GM18951 (cell line): ENCODE measurements at regions not wholly inside any gene's neighbourhood (a gene's known extent, or its start where the extent isn't known, plus 50 kb on each side); places are given as distances from the start of the nearest gene placed in this dataset.

Experiments used
- POLR2A ChIP-seq: IDR thresholded peaks from 4 replicates; pipeline ENCODE4 v1.6.1; 2011; ENCODE audit warnings: mild to moderate bottlenecking; ENCODE audit not compliant: insufficient read length, insufficient read depth; ENCODE audit errors: extremely low read depth
- in situ Hi-C: fragments of 300-500 bp; cut with MboI; formaldehyde crosslinking; loops from one replicate; pipeline ENCODE4 v1.12.0; 2022; ENCODE audit warnings: low sequenced_read_pairs, mixed read lengths, inconsistent platforms; ENCODE audit not compliant: unreplicated experiment

GRCh38 chr16:11410376-11411058 lies 65.3 kb downstream of the RMI2 start:
- no peak for TF ChIP-seq POLR2A
- in situ Hi-C loops: loop anchor here (10.0 to 25.0 kb wide), 2 partner anchors 114 to 402 kb away; a partner anchor contains a TSS

GRCh38 chr16:11411059-11411550 lies 65.8 kb downstream of the RMI2 start:
- TF ChIP-seq POLR2A: no peak
- in situ Hi-C loops: loop anchor here (10.0 to 25.0 kb wide), 2 partner anchors 114 to 401 kb away; a partner anchor contains a TSS

- no peak for TF ChIP-seq POLR2A
- in situ Hi-C loops: loop anchor here (10.0 to 25.0 kb wide), 2 partner anchors 112 to 400 kb away; a partner anchor contains a TSS
These were observed 67.1 kb downstream of the RMI2 start for GRCh38 chr16:11412175-11412904.

DNA sequence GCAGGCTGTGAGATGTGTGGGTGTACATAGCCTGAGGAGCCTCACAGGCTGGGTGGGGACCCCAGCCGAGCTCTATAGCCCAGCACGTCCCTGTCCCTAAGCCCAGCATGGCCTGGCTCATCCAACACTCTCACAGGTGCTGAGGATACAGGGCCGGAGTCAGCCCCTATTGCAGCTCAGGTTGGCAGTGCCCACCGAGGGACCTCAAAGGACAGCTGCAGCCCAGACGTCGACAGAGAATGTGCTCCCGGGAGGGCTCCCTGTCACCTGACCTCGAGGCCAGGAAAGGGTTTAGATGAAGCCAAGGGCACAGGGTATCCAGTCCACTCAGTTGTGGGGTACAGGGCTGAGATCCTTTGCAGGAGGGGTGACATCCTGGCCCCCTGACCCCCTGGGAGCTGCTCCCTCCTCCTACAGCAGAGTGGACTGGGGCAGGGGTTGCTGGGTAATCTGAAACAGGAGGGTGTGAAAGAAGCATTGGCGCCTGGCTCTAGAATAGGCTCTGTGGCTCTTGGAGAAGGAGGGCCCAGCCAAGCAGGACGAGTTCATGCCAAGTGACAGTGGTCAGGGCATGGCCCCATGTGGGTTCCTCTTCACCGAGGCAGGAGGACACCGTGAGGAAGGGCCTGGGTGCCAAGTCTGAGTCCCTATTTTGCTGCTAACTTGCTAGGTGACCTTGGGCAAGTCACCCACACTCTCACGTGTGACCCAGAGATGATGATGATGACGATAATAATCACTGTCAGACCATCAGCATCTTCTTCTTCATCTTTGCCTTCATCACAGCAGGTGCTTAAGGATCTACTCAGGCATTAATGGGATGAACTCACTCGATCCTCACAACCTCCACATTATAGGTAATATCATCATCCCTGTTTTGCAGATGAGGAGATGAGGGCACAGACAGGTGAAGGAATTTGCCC lies 68.0 kb downstream of the RMI2 start:
- in situ Hi-C loops: loop anchor here (10.0 to 25.0 kb wide), 2 partner anchors 112 to 399 kb away; a partner anchor contains a TSS
- no peak for TF ChIP-seq POLR2A

DNA sequence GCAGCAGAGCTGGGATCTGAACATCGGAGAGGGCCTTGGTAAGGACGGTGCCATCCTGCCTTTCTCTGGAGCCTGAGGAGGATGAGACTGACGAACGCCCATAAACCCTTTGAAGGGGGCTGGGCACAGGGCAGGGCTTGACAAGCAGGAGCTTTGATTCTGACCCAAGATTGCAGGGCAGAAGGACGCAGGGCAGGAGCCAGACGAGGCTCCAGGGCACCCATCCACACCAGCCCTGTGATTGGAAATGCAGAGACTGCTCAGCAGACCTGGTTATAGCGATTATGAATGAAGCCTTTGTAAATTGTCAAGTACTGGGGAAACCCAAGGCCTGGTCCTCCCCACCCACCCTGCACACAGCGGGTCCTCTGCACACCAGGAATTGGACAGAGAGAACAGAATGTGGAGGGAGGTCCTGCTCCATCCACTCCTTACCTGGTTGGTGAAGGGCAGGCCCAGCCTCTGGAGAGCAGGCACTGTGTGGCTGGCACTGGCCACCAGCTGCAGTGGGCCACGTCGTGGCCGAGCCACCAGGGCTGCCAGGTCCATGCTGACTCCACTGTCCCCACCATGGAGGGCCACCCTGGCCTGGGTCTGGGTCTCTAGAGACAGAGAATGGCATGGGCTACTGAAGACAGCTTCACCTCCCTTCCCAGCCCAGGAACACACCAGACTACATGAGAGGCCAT lies 68.8 kb downstream of the RMI2 start:
- in situ Hi-C loops: loop anchor here (10.0 to 25.0 kb wide), 2 partner anchors 111 to 398 kb away; a partner anchor contains a TSS
- no peak for TF ChIP-seq POLR2A

- no peak for TF ChIP-seq POLR2A
- in situ Hi-C loops: loop anchor here (10.0 to 25.0 kb wide), 2 partner anchors 110 to 397 kb away; a partner anchor contains a TSS
These were observed 69.8 kb downstream of the RMI2 start for GRCh38 chr16:11414815-11415775.

DNA sequence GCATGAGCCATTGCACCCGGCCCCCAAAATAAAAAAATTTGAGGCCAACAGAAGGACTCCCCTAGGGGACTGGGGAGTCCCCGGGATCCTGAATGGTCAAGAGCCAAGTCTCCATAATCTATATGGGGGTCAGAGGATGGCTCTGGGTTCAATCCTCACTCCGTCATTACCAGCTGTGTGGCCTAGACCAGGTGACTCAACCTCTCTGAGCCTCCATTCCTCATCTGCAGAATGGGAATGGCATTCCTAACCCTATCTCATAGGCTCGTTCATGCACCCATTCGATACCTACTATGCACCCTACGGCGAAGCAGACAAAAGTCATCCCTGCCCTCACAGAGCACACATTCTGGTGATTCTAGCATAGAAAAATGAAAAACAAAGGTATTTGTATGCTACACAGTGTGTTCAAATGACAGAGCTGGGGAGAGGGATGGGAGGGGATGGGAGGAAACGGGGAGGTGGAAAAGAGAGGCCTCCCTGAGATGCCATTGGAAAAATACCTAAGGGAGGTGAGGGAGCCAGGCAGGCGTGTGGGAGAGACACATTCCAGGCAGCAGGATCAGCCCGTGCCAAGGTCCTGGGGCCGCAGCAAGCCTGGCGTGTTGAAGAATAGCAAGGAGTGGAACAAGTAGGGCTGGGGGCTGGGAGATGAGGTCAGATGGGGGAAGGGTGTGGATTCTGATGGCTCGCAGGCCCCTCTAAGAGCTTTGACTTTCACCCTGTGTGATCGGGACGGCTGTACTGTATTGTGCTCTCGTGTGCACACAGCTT lies 71.2 kb downstream of the RMI2 start:
- TF ChIP-seq POLR2A: no peak
- in situ Hi-C loops: loop anchor here (10.0 to 25.0 kb wide), 2 partner anchors 108 to 396 kb away; a partner anchor contains a TSS

DNA sequence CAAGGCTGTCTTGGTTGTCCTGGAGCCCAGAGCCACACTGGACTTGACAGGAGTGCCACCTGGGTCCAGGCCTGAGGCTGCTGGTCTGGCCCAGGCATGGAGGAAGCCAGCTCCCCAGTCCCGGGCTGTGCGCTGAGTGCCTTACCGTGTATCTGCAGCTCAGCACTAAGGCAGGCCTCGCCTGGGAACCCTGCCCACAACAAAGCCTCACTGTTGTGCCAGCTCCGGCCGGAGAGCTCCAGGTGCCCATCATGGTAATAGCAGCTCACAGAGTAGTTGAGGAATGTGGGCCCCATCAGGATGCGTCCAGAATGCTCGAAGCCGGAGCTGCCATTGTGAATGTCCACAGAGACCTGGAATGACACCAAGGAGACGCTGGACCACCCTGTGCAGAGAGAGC lies 72.2 kb downstream of the RMI2 start:
- in situ Hi-C loops: loop anchor here (10.0 to 25.0 kb wide), 2 partner anchors 107 to 395 kb away; a partner anchor contains a TSS
- TF ChIP-seq POLR2A: no peak

GRCh38 chr16:11418506-11418905 lies 73.2 kb downstream of the RMI2 start:
- in situ Hi-C loops: loop anchor here (10.0 to 25.0 kb wide), 2 partner anchors 106 to 394 kb away; a partner anchor contains a TSS

DNA sequence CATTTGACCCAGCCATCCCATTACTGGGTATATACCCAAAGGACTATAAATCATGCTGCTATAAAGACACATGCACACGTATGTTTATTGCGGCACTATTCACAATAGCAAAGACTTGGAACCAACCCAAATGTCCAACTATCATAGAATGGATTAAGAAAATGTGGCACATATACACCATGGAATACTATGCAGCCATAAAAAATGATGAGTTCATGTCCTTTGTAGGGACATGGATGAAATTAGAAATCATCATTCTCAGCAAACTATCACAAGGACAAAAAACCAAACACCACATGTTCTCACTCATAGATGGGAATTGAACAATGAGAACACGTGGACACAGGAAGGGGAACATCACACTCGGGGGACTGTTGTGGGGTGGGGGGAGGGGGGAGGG lies 74.8 kb downstream of the RMI2 start:
- in situ Hi-C loops: loop anchor here (25.0 kb wide), 1 partner anchor 392 kb away; no protein-coding TSS in a partner anchor

More at GRCh38 chr16:11418506-11418905, 73.2 kb downstream of the RMI2 start:
- no peak for TF ChIP-seq POLR2A
